ENCODE measurements at regions not wholly inside any gene's neighbourhood (a gene's known extent, or its start where the extent isn't known, plus 50 kb on each side); places are given as distances from the start of the nearest gene placed in this dataset.

DNA sequence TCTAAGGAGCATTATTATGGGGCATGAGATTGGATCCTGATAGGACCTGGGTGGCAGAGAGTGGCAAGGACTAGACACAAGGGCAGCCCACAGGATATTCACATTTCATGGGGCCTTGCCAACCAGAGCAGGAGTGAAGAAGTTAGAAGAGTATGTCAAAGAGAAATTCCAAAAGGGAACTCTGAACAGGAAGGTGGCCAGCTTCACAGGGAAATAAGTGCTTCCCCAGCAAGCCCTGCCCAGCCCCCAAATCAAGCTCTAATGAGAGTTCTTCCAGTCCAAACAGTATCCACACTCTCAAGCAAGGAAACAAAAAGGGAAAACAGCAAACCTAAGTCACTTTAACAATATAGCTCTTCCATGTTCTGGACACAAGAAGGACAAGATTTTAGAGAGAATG is 130.2 kb upstream of the COL8A1 start:
- TF ChIP-seq, protein P1, sequence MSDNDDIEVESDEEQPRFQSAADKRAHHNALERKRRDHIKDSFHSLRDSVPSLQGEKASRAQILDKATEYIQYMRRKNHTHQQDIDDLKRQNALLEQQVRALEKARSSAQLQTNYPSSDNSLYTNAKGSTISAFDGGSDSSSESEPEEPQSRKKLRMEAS (IDR thresholded peaks at IDR 0.05), result no peak
- TF ChIP-seq TAF1 (IDR thresholded peaks at IDR 0.05; ENCODE audit: low read depth), result no peak
- no peak for TF ChIP-seq ZBTB7A (IDR thresholded peaks at IDR 0.05; ENCODE audit: low read depth)
- TF ChIP-seq CEBPB (IDR thresholded peaks at IDR 0.05), result no peak
- no peak for TF ChIP-seq TEAD4 (IDR thresholded peaks at IDR 0.05)

Data from Ishikawa (cell line).